Esophagus squamous epithelium (tissue), 4 donors: ENCODE measurements at regions not wholly inside any gene's neighbourhood (a gene's known extent, or its start where the extent isn't known, plus 50 kb on each side); places are given as distances from the start of the nearest gene placed in this dataset.

ENCODE experiments used
- POLR2A ChIP-seq, 4 donors: fragments of 450-650 bp; IDR thresholded peaks; one replicate each; pipeline ENCODE4 v1.6.1; 2017; ENCODE audit warnings: antibody characterized with exemption in 4 of 4, mild to moderate bottlenecking in 4 of 4, moderate library complexity in 3 of 4
- TF ChIP-seq, protein P1 (sequence below), 6 experiments: fragments of 450-650 bp in 4 of 6; fragments of 200-600 bp in 2 of 6; sonication (generic) in 2 of 6; IDR thresholded peaks; one replicate each; pipeline ENCODE4 v1.5.1; 2016 to 2019; ENCODE audit warnings: antibody characterized with exemption in 6 of 6, mild to moderate bottlenecking in 4 of 6, moderate library complexity in 4 of 6

DNA sequence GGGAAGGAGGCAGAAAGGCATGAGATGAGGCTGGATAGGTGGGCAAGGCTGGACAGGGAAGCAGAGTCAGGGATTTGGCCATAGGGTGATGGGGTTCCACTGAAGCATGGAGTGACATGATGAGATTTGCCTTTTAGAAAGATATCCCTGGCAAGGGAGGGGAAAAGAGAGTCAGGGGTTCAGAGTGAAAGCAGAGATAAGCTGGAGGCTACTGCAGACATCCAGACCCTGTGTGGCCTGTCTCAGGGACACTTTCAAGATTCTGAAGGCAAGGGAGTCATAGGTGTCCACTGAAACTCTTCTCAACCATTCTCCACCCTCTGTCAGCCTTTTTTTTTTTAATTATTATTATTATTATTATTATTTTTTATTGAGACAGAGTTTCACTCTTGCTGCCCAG lies 94.0 kb upstream of the SPATA12 start:
- TF ChIP-seq, protein P1, sequence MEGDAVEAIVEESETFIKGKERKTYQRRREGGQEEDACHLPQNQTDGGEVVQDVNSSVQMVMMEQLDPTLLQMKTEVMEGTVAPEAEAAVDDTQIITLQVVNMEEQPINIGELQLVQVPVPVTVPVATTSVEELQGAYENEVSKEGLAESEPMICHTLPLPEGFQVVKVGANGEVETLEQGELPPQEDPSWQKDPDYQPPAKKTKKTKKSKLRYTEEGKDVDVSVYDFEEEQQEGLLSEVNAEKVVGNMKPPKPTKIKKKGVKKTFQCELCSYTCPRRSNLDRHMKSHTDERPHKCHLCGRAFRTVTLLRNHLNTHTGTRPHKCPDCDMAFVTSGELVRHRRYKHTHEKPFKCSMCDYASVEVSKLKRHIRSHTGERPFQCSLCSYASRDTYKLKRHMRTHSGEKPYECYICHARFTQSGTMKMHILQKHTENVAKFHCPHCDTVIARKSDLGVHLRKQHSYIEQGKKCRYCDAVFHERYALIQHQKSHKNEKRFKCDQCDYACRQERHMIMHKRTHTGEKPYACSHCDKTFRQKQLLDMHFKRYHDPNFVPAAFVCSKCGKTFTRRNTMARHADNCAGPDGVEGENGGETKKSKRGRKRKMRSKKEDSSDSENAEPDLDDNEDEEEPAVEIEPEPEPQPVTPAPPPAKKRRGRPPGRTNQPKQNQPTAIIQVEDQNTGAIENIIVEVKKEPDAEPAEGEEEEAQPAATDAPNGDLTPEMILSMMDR (IDR thresholded peaks at IDR 0.05) = no peak
- TF ChIP-seq POLR2A (IDR thresholded peaks at IDR 0.05) = no peak
